Mesothelial cell of epicardium (in vitro differentiated cells): ENCODE measurements at regions not wholly inside any gene's neighbourhood (a gene's known extent, or its start where the extent isn't known, plus 50 kb on each side); places are given as distances from the start of the nearest gene placed in this dataset.
"Not testable (repeated sequence)": the region's sequence is repeated elsewhere in the genome, so short reads cannot be mapped to it uniquely, and the experiment has no call there.

Experiments
- DNase-seq, 2 experiments: peaks; one replicate each; pipeline ENCODE4 v3.0.0; 2021; ENCODE audit warnings: low spot score in 2 of 2; ENCODE audit not compliant: unreplicated experiment in 2 of 2
- H3K27ac Mint-ChIP-seq: 2 replicates; pipeline ENCODE4 v1.8.0; 2021; ENCODE audit warnings: mixed read lengths
- H3K27me3 Mint-ChIP-seq: 2 replicates; pipeline ENCODE4 v1.8.0; 2021; ENCODE audit warnings: low read depth, mixed read lengths
- H3K36me3 Mint-ChIP-seq: 2 replicates; pipeline ENCODE4 v1.8.0; 2021; ENCODE audit warnings: mixed read lengths
- H3K4me1 Mint-ChIP-seq: 2 replicates; pipeline ENCODE4 v1.8.0; 2021; ENCODE audit warnings: mixed read lengths
- H3K4me3 Mint-ChIP-seq: 2 replicates; pipeline ENCODE4 v1.8.0; 2021; ENCODE audit warnings: mild to moderate bottlenecking, moderate library complexity, mixed read lengths
- H3K9me3 Mint-ChIP-seq: 2 replicates; pipeline ENCODE4 v1.8.0; 2021; ENCODE audit warnings: mixed read lengths
- TF ChIP-seq, protein P1 (sequence below): fragments of 200-600 bp; sonication (generic); IDR thresholded peaks from one replicate; pipeline ENCODE4 v1.5.0; 2021; ENCODE audit warnings: antibody characterized with exemption; ENCODE audit not compliant: unreplicated experiment

- Mint-ChIP-seq H3K4me3 (no peak overlapping the region), H3K4me1 (peaks cover 8% of the 10 kb centered on the region), H3K9me3 (peaks cover 3% of the 10 kb centered on the region), H3K27me3 (no peaks in the 10 kb centered on the region), H3K27ac (no peak overlapping the region), H3K36me3 (no peaks in the 10 kb centered on the region)
- TF ChIP-seq, protein P1, sequence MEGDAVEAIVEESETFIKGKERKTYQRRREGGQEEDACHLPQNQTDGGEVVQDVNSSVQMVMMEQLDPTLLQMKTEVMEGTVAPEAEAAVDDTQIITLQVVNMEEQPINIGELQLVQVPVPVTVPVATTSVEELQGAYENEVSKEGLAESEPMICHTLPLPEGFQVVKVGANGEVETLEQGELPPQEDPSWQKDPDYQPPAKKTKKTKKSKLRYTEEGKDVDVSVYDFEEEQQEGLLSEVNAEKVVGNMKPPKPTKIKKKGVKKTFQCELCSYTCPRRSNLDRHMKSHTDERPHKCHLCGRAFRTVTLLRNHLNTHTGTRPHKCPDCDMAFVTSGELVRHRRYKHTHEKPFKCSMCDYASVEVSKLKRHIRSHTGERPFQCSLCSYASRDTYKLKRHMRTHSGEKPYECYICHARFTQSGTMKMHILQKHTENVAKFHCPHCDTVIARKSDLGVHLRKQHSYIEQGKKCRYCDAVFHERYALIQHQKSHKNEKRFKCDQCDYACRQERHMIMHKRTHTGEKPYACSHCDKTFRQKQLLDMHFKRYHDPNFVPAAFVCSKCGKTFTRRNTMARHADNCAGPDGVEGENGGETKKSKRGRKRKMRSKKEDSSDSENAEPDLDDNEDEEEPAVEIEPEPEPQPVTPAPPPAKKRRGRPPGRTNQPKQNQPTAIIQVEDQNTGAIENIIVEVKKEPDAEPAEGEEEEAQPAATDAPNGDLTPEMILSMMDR: no peak
- no peak for DNase-seq
Observed at GRCh38 chr4:170887396-170887795, 797.6 kb upstream of the AADAT start.

- Mint-ChIP-seq H3K4me1 (peaks cover 8% of the 10 kb centered on the region), H3K4me3 (no peak overlapping the region), H3K27ac (no peak overlapping the region)
Observed at GRCh38 chr4:170884969-170885570, 795.3 kb upstream of the AADAT start.

DNA sequence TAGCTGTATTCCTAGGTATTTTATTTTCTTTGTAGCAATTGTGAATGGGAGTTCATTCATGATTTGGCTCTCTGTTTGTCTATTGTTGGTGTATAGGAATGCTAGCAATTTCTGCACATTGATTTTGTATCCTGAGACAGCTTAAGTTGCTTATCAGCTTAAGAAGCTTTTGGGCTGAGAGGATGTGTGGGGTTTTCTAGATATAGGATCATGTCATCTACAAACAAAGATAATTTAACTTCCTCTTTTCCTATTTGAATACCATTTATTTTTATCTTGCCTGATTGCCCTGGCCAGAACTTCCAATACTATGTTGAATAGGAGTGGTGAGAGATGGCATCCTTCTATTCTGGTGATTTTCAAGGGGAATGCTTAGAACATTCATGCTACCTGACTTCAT is 791.9 kb upstream of the AADAT start:
- H3K4me1 Mint-ChIP-seq, DNase-seq, H3K4me3 Mint-ChIP-seq, H3K36me3 Mint-ChIP-seq, H3K27ac Mint-ChIP-seq, H3K9me3 Mint-ChIP-seq, H3K27me3 Mint-ChIP-seq: not testable (repeated sequence)

More at GRCh38 chr4:170884969-170885570, 795.3 kb upstream of the AADAT start:
- Mint-ChIP-seq H3K9me3 (peaks cover 4% of the 10 kb centered on the region), H3K36me3 (no peaks in the 10 kb centered on the region), H3K27me3 (no peaks in the 10 kb centered on the region)
- no peak for DNase-seq
- TF ChIP-seq, protein P1: no peak

- no peak overlapping the region for H3K4me3 Mint-ChIP-seq
- H3K9me3 Mint-ChIP-seq: no peaks in the 10 kb centered on the region
- H3K4me1 Mint-ChIP-seq: no peaks in the 10 kb centered on the region
- DNase-seq: no peak
- H3K27me3 Mint-ChIP-seq: no peaks in the 10 kb centered on the region
- no peaks in the 10 kb centered on the region for H3K36me3 Mint-ChIP-seq
- TF ChIP-seq, protein P1: no peak
- no peak overlapping the region for H3K27ac Mint-ChIP-seq
Observed at GRCh38 chr4:170875868-170876267, 786.1 kb upstream of the AADAT start.

GRCh38 chr4:170872794-170873193 is 783.0 kb upstream of the AADAT start:
- no peaks in the 10 kb centered on the region for H3K9me3 Mint-ChIP-seq
- peaks cover 8% of the 10 kb centered on the region for H3K4me1 Mint-ChIP-seq
- no peak overlapping the region for H3K4me3 Mint-ChIP-seq
- H3K27ac Mint-ChIP-seq: no peak overlapping the region
- H3K36me3 Mint-ChIP-seq: no peaks in the 10 kb centered on the region
- DNase-seq: no peak
- TF ChIP-seq, protein P1: no peak
- no peaks in the 10 kb centered on the region for H3K27me3 Mint-ChIP-seq

- Mint-ChIP-seq H3K27me3 (no peaks in the 10 kb centered on the region), H3K36me3 (no peaks in the 10 kb centered on the region), H3K4me1 (peaks cover 20% of the 10 kb centered on the region), H3K27ac (no peak overlapping the region), H3K4me3 (no peak overlapping the region), H3K9me3 (no peaks in the 10 kb centered on the region)
- no peak for DNase-seq
- TF ChIP-seq, protein P1: no peak
Observed at GRCh38 chr4:170868170-170868569, 778.4 kb upstream of the AADAT start.
